ENCODE measurements at regions not wholly inside any gene's neighbourhood (a gene's known extent, or its start where the extent isn't known, plus 50 kb on each side); places are given as distances from the start of the nearest gene placed in this dataset.

- TF ChIP-seq POLR2A (IDR thresholded peaks at IDR 0.05; ENCODE audit: low read length) (no peak), GATA1 (IDR thresholded peaks at IDR 0.05; ENCODE audit: low read depth, low read length) (no peak)
Observed at GRCh38 chr3:173257797-173258196, 116.8 kb upstream of the SPATA16 start.
